ENCODE measurements at regions not wholly inside any gene's neighbourhood (a gene's known extent, or its start where the extent isn't known, plus 50 kb on each side); places are given as distances from the start of the nearest gene placed in this dataset.

DNA sequence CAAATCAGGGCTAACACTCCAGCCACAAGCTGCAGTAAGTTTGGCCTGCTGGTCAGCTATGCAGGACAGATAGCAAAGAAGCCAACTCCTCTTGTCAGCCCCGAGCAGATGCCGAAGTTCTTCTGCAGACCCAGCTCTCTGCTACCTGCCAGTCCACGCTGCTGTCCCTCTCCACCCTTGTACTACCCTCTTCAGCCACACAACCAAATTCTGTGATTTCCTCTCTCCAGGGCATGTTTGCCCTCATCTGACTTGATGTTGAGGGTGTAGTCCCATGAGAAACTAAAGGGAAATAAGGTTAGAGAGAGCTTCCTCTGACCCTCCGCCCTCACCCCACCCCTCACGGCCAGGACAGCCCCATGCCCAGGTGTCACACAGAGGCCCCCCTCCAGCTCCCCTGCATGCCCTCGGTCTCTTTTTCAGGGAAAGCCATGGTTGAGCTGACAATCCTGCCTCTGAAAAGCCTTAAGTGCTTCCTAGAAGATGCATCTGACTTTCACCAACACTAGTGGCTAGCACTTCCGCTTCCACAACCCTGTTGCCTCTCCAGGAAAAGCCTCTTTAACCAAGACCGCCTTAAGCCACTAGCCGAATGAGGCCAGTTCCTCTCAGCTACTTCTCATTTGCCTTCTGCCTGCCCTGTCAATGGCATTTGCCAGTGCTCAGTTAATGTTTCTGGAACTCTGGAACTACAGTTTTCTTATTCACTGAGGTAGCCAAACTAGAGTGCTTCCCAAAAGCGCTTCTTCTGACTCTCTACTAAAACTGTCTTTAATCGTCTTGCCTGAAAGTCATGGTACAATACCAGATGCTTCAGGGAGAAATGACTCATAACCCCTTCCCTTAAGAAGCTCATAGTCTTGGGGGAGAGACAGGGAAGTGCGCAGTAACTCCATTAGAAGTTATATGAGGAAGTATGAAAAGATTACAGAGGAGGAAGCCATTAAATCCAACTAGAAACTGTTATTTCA lies 300.4 kb upstream of the STT3B start:
- DNase-seq: peak in 1 of 6 experiments; percentile 29

DNA sequence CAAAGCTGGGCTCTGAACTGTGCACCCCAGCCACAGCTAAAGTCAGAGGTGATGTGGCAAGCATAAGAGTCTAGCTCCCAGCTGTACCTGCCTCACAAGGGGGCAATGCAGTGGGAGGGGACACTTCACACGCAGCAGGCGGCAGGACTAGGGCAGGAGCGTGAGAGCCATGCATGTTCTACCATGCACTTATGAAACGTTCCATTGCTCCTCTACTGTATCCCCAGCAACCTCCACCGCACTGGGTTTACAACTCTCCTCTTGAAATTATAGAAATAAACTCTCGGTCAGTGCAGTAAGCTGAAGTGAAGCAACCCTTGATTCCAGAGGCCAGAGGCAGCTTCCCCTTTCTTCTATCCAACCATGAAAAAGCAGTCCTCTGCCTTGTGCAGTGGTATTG lies 298.6 kb upstream of the STT3B start:
- no peak for DNase-seq

- no peak for DNase-seq
Observed at GRCh38 chr3:31235062-31235700, 297.5 kb upstream of the STT3B start.

- no peak for DNase-seq
Observed at GRCh38 chr3:31237887-31238286, 294.8 kb upstream of the STT3B start.

- no peak for DNase-seq
Observed at GRCh38 chr3:31240013-31240412, 292.7 kb upstream of the STT3B start.

- DNase-seq: no peak
Observed at GRCh38 chr3:31240466-31240865, 292.3 kb upstream of the STT3B start.

DNA sequence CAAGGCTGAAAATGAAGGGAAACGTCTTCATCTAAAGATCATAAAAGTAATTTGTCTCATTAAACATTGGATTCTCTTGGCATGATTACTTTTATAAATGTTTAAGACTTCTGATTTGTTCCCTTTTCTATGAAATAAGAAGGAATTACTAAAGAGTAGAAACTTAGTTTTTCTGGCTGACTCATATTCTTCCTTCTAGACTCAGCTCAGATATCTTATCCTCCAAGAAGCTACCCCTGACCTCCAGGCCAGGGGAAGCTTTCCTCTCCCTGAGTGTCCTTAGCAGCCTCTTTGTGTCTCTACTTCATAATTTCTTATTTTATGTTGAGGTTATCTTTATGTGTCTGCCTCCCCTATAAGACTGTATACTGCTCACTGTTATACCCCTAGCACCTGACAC lies 291.9 kb upstream of the STT3B start:
- no peak for DNase-seq

- no peak for DNase-seq
Observed at GRCh38 chr3:31241533-31241932, 291.2 kb upstream of the STT3B start.

DNA sequence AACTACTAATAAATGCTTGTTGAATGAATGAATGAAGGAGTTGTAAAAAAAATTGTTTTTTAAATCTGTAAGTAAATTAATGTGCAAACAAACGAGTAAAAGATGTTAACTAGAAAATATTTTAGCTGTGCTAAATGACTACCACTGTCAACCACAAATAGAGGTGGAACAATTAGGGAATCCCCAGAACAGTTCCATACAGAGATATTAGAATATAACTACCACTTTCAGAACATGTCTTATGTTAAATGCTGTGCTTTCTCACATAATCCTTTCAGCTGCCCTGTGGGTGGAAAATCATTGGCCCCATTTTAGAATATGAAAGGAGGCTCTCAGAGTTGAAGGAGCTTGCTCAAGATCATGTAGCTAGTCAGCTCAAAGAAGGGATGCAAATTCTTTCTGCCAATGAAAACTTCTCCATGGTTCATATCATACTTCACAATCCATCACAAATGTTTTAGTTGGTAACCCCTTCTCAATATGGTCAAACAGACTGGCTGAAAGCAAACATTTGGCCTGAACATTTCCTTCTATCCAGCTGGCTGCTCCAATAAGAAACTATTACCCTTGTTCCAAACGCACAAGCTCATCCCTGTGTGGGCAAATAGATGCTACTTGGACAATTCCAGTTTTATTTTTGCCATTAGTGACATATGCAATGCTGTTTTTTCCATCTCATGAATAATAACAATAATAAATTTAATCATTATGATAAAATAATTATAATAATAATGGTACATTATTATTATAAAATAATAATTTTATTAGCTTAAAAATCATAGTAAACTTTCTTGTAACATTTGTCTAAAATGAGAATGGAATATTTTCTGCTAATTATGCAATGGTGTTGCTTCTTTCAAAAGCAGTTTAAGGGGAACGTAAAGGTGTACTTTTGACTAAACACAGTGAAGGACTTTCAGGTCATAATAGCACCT lies 290.4 kb upstream of the STT3B start:
- no peak for DNase-seq

- DNase-seq: no peak
Observed at GRCh38 chr3:31244929-31245817, 287.6 kb upstream of the STT3B start.

- DNase-seq: no peak
Observed at GRCh38 chr3:31246293-31247062, 286.2 kb upstream of the STT3B start.

GRCh38 chr3:31247063-31247447 lies 285.7 kb upstream of the STT3B start:
- DNase-seq: no peak

- DNase-seq: no peak
Observed at GRCh38 chr3:31247850-31248562, 284.7 kb upstream of the STT3B start.

- DNase-seq: no peak
Observed at GRCh38 chr3:31248563-31248992, 284.1 kb upstream of the STT3B start.

DNA sequence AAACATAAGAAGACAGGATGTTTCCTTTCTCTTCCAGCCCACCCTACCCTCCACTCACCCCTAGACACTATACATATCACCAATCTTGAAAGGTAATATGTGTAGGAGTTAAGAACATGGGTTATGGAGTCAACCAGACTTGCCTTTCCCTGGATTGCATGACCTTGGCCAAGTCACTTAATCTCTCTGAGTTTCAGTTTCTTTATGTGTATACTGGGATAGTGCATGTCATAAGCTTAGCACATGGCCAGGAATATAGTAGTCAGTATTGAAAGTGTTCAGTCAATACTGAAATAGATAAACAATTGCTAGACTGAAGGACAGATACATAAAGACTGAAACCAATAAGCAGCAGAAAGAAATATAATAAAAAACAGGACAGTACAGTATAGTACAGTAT lies 283.2 kb upstream of the STT3B start:
- no peak for DNase-seq

DNA sequence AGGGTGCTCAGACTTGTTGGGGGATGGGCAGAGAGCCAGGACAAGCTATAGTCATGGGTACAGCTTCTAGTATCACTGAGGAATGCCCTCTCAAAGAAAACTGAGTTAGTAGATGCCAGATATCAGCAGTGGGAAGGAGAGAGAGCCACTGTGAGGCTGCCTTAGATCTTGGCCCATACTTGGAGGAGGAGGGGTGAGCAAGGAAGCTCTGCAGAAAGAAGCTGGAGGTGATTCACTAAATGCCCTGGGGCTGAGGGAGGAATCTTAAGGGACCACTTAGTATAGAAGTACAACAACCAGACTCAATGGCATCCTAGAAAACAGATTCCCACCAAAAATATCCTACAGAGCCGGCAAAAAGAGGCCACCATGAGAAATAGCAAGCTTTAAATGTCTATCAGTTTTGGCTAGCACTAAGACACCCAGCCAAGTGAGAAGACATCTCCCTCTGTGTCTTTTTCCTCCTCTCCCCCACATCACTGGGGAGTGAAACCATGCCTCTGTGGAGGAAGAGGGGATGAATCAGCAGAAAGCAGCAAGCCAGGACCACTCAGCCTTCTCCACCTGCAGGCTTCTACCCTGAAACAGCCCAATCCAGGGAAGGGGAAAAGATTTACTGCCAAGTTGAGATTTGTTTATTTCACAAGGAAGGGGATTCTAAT lies 282.5 kb upstream of the STT3B start:
- DNase-seq: no peak

DNA sequence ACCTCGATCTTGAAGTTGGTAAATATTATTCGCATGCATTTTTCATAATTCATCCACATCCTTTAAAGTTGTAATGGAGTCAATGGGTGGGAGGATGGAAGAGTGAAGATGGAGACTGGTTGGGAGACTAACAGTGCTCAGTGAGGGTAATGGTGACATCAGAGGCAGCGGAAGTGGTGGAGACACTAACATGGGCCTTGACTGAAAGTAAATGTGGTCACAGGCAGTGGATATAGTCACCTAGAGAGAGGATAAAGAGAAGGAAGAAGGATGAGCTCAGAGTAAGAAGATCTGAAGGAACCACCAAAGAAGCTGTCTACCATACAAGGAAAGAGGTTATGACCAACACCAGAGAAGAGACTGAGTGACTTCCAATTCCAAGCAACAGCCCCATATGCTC lies 281.6 kb upstream of the STT3B start:
- no peak for DNase-seq

DNA sequence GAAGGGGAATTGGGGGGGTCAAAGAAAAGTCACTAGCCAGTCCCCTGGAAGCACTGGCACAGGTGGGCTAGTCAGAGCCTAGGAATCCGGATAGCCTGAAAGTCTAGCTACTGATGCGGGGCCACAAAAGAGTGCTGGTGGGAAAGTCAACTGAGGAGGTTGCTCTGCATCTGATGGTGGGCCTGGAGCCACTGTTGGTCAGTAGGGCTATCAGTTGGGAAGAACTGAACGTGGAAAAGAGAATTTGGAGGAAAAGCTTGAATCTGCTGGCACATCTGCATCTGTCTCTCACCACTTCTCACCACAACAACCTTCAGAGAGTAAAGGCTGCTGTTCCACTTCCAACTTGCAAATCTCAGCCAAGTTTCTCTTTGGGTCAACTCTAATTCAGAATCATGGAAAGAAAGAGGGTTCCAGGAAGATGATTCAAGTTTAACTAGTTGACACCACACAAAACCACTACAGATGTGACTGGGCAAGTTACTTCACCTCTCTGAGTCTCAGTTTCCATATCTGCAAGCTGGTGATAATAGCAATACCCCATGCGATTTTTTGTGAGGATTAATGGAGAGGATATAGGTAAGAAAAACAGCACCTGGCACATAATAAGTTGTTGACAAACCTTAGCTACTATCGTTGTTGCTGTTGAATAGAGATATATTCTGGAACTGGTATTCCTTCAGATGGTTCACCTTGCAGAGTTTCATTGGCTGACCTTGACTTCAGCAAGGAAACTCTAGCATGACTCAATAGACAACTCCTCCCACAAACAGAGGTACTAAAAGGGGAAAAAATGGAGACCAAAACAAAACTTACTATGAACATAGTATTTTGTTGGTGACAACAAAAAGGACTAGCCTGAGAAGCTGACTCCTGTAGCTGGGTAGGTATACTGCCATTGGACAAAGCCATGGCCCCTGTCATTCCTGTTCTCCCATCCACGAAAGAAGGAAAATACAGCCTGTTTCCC lies 280.2 kb upstream of the STT3B start:
- no peak for DNase-seq

GRCh38 chr3:31253782-31254181 lies 278.9 kb upstream of the STT3B start:
- DNase-seq: no peak
